K562 (cell line): ENCODE measurements at regions not wholly inside any gene's neighbourhood (a gene's known extent, or its start where the extent isn't known, plus 50 kb on each side); places are given as distances from the start of the nearest gene placed in this dataset.

ENCODE experiments used
- ATAC-seq: fragments of 200-7000 bp; cut with Tn5 transposase; 3 replicates; pipeline ENCODE4 v1.9.1; 2020; ENCODE audit warnings: moderate library complexity
- BruUV-seq: library from RNA; stranded (reverse); fragments of 400-500 nt; replicated peaks from 2 replicates; lab custom pipeline; 2021; lab: Mats Ljungman, UMichigan
- CTCF ChIA-PET: fragments of 300-600 bp; formaldehyde crosslinking; extraction: SDS; loops from one replicate; lab custom pipeline; 2021; ENCODE audit warnings: low intra/inter-chr PET ratio; lab: Yijun Ruan, JAX
- POLR2A ChIA-PET: fragments of 300-600, 350-650 bp; sonication (Branson Sonifier 250); formaldehyde crosslinking; extraction: SDS; loops from one replicate; lab custom pipeline; 2021; ENCODE audit warnings: antibody characterized with exemption, inconsistent platforms; lab: Yijun Ruan, JAX
- DNase-seq, 4 experiments: peaks; one replicate each; pipeline versions ENCODE4 v3.0.0 to v3.0.0-alpha.2; 2011 to 2018; ENCODE audit warnings: low spot score in 3 of 4, mixed read lengths in 3 of 4; ENCODE audit errors: extremely low read depth in 1 of 4
- FAIRE-seq: peaks from 2 replicates; lab custom pipeline; 2011; peaks lifted over from hg19 to GRCh38; lab: Jason Lieb, UNC
- H2AFZ ChIP-seq: 2 replicates; pipeline ENCODE4 v1.6.0; 2011; ENCODE audit warnings: low read depth, low read length, control low read depth, inconsistent platforms
- H3K27ac ChIP-seq: fragments of 200-600 bp; 3 replicates; pipeline ENCODE4 v1.8.0; 2011; ENCODE audit warnings: low read depth, mild to moderate bottlenecking, control low read depth, inconsistent platforms, low read length, moderate library complexity, mixed read lengths; ENCODE audit errors: extremely low read depth
- H3K27me3 ChIP-seq, 2 experiments: fragments of 300-600 bp in 1 of 2; 2 replicates in 1 of 2; 3 replicates in 1 of 2; pipeline versions ENCODE4 v1.6.0 to v1.8.0; 2011; ENCODE audit warnings: inconsistent platforms in 2 of 2, low read length in 2 of 2, mild to moderate bottlenecking in 1 of 2, mixed read lengths in 1 of 2, moderate library complexity in 1 of 2; ENCODE audit not compliant: control insufficient read depth in 2 of 2, insufficient read depth in 2 of 2
- H3K36me3 ChIP-seq: fragments of 300-600 bp; 3 replicates; pipeline ENCODE4 v1.8.0; 2011; ENCODE audit warnings: mild to moderate bottlenecking, low read length, inconsistent platforms; ENCODE audit not compliant: control insufficient read depth, insufficient read depth
- H3K4me1 ChIP-seq, 2 experiments: fragments of 200-600 bp in 1 of 2; replicated peaks in 1 of 2; 2 replicates in 1 of 2; 3 replicates in 1 of 2; pipeline versions ENCODE4 v1.5.1 to v1.8.0; 2011; ENCODE audit warnings: inconsistent platforms in 2 of 2, low read length in 2 of 2, mild to moderate bottlenecking in 1 of 2, mixed read lengths in 1 of 2, moderate library complexity in 1 of 2; ENCODE audit not compliant: control insufficient read depth in 2 of 2, insufficient read depth in 2 of 2
- H3K4me2 ChIP-seq: 2 replicates; pipeline ENCODE4 v1.6.1; 2011; ENCODE audit warnings: low read length, control low read depth, inconsistent platforms, mixed read lengths; ENCODE audit not compliant: insufficient read depth
- H3K4me3 ChIP-seq: fragments of 200-600 bp; sonication (generic), shearing (Covaris generic); 2 replicates; pipeline ENCODE4 v1.5.1; 2016; ENCODE audit warnings: control low read depth, inconsistent platforms
- H3K79me2 ChIP-seq: fragments of 200-600 bp; 3 replicates; pipeline ENCODE4 v1.8.0; 2011; ENCODE audit warnings: low read length, inconsistent platforms; ENCODE audit not compliant: control insufficient read depth, insufficient read depth
- H3K9ac ChIP-seq, 2 experiments: 2 replicates each; pipeline versions ENCODE4 v1.6.0 to v1.6.1; 2011; ENCODE audit warnings: low read depth in 2 of 2, low read length in 2 of 2, control low read depth in 1 of 2, inconsistent platforms in 1 of 2, mild to moderate bottlenecking in 1 of 2, mixed read lengths in 1 of 2; ENCODE audit not compliant: insufficient read depth in 1 of 2
- H3K9me1 ChIP-seq: one replicate; pipeline ENCODE4 v1.6.0; 2011; ENCODE audit warnings: inconsistent platforms, mild to moderate bottlenecking, low read length, moderate library complexity; ENCODE audit not compliant: control insufficient read depth, insufficient read depth
- H3K9me3 ChIP-seq: replicated peaks from 2 replicates; pipeline ENCODE4 v1.5.1; 2011; ENCODE audit warnings: low read depth, low read length, inconsistent platforms; ENCODE audit not compliant: control insufficient read depth, insufficient read depth
- H4K20me1 ChIP-seq: replicated peaks from 2 replicates; pipeline ENCODE4 v1.6.1; 2011; ENCODE audit warnings: low read length, inconsistent platforms, mixed read lengths; ENCODE audit not compliant: control insufficient read depth, insufficient read depth
- ARID3B ChIP-seq: fragments of 250-450 bp; sonication (Bioruptor Pico); IDR thresholded peaks from 2 replicates; pipeline ENCODE4 v1.4.0; 2020; ENCODE audit warnings: borderline replicate concordance
- BRF1 ChIP-seq: IDR thresholded peaks from 3 replicates; pipeline ENCODE4 v1.6.1; 2011; ENCODE audit warnings: borderline replicate concordance, mild to moderate bottlenecking; ENCODE audit not compliant: insufficient read length; ENCODE audit errors: extremely low read depth
- CC2D1A ChIP-seq: fragments of 450-650 bp; IDR thresholded peaks from 2 replicates; pipeline ENCODE4 v1.6.1; 2017; ENCODE audit warnings: mild to moderate bottlenecking
- CSDE1 ChIP-seq, 2 experiments: fragments of 450-650 bp; IDR thresholded peaks; 2 replicates each; pipeline ENCODE4 v1.6.1; 2016; ENCODE audit warnings: mild to moderate bottlenecking in 1 of 2
- E2F1 ChIP-seq: sonication (generic); formaldehyde crosslinking; IDR thresholded peaks from 2 replicates; pipeline ENCODE4 v1.8.1; 2023; ENCODE audit warnings: mild to moderate bottlenecking, missing genetic modification reagents, moderate library complexity
- GATAD2B ChIP-seq: fragments of 450-650 bp; IDR thresholded peaks from 2 replicates; pipeline ENCODE4 v1.6.1; 2017; ENCODE audit warnings: mild to moderate bottlenecking, borderline replicate concordance
- HIVEP1 ChIP-seq: fragments of 250-450 bp; sonication (Bioruptor Pico); IDR thresholded peaks from 2 replicates; pipeline ENCODE4 v1.4.0; 2020; ENCODE audit warnings: mild to moderate bottlenecking
- KDM1A ChIP-seq, 2 experiments: fragments of 450-650 bp; IDR thresholded peaks; 2 replicates each; pipeline ENCODE4 v1.6.1; 2016; ENCODE audit warnings: mild to moderate bottlenecking in 2 of 2
- MECOM ChIP-seq: fragments of 250-450 bp; sonication (Bioruptor Pico); IDR thresholded peaks from 2 replicates; pipeline ENCODE4 v1.8.0; 2022; ENCODE audit warnings: inconsistent platforms
- MEF2A ChIP-seq: IDR thresholded peaks from 2 replicates; pipeline ENCODE4 v1.6.1; 2011; ENCODE audit warnings: low read depth, mild to moderate bottlenecking, low read length, moderate library complexity; ENCODE audit not compliant: control insufficient read depth
- MEIS2 ChIP-seq: fragments of 450-650 bp; IDR thresholded peaks from 2 replicates; pipeline ENCODE4 v1.6.1; 2014; ENCODE audit warnings: mild to moderate bottlenecking; ENCODE audit not compliant: partially characterized antibody
- NR2C1 ChIP-seq, 2 experiments: fragments of 450-650 bp; IDR thresholded peaks; 2 replicates each; pipeline ENCODE4 v1.6.1; 2017; ENCODE audit warnings: mild to moderate bottlenecking in 2 of 2, antibody characterized with exemption in 1 of 2, inconsistent platforms in 1 of 2, missing compliant biosample characterization in 1 of 2, missing genetic modification characterization in 1 of 2
- RAD21 ChIP-seq, 2 experiments: fragments of 250-450 bp in 1 of 2; fragments of 450-650 bp in 1 of 2; sonication (Bioruptor Pico) in 1 of 2; formaldehyde crosslinking in 1 of 2; IDR thresholded peaks in 1 of 2; conservative IDR thresholded peaks in 1 of 2; 2 replicates each; pipeline versions ENCODE4 v1.4.0 to v1.8.0; 2020 to 2022; ENCODE audit warnings: mild to moderate bottlenecking in 2 of 2, moderate library complexity in 1 of 2
- RB1 ChIP-seq: fragments of 450-650 bp; IDR thresholded peaks from 2 replicates; pipeline ENCODE4 v1.6.1; 2017; ENCODE audit warnings: low read depth, mild to moderate bottlenecking
- RFX1 ChIP-seq: fragments of 450-650 bp; IDR thresholded peaks from 2 replicates; pipeline ENCODE4 v1.6.1; 2016; ENCODE audit warnings: mild to moderate bottlenecking, moderate library complexity
- RNF2 ChIP-seq: sonication (generic); IDR thresholded peaks from 2 replicates; pipeline ENCODE4 v1.6.1; 2016
- SRSF3 ChIP-seq: fragments of 200-400 bp; formaldehyde crosslinking; IDR thresholded peaks from 2 replicates; pipeline ENCODE4 v1.6.1; 2016; ENCODE audit warnings: mild to moderate bottlenecking, low read length, moderate library complexity; ENCODE audit not compliant: insufficient read depth
- ZBED1 ChIP-seq: IDR thresholded peaks from 2 replicates; pipeline ENCODE4 v1.6.1; 2014
- ZNF253 ChIP-seq: fragments of 250-450 bp; sonication (Bioruptor Pico); conservative IDR thresholded peaks from 2 replicates; pipeline ENCODE4 v1.6.1; 2021; ENCODE audit warnings: mild to moderate bottlenecking
- ZNF699 ChIP-seq: fragments of 250-450 bp; sonication (Bioruptor Pico); IDR thresholded peaks from 2 replicates; pipeline ENCODE4 v1.8.0; 2021; ENCODE audit warnings: mild to moderate bottlenecking, moderate library complexity; ENCODE audit not compliant: insufficient replicate concordance
- ZNF707 ChIP-seq: fragments of 250-450 bp; sonication (Bioruptor Pico); conservative IDR thresholded peaks from 2 replicates; pipeline ENCODE4 v1.8.0; 2022; ENCODE audit warnings: inconsistent platforms, mild to moderate bottlenecking, moderate library complexity
- ZNF77 ChIP-seq: fragments of 250-450 bp; sonication (Bioruptor Pico); IDR thresholded peaks from 2 replicates; pipeline ENCODE4 v1.5.0; 2020
- WGBS: fragments of 100-300 bp; shearing (Covaris generic); methylation state at CpG from one replicate; pipeline ENCODE4 v1.1.6; 2016; ENCODE audit warnings: low coverage, mixed read lengths; ENCODE audit not compliant: insufficient coverage; ENCODE audit errors: missing lambda C conversion rate; 5-methylcytosine and 5-hydroxymethylcytosine counted together
- in situ Hi-C: fragments of 300-500 bp; cut with MboI; formaldehyde crosslinking; loops from 4 replicates; pipeline ENCODE4 v1.15.0; 2018; ENCODE audit warnings: inconsistent platforms, mixed read lengths
- intact Hi-C: fragments of 100-400 bp; cut with micrococcal nuclease; formaldehyde crosslinking; loops from 2 replicates; pipeline ENCODE4 v1.14.2; 2022

GRCh38 chr22:22137891-22138290 is 106.7 kb upstream of the VPREB1 start:
- no peak overlapping the region for H2AFZ ChIP-seq
- no peak overlapping the region for H3K9ac ChIP-seq
- no peaks in the 10 kb centered on the region for H3K36me3 ChIP-seq
- CTCF ChIA-PET, result no interaction called here
- intact Hi-C loops, result no loop called here
- ATAC-seq (no peak), FAIRE-seq (no peak), DNase-seq (no peak)
- H3K4me3 ChIP-seq, result no peak overlapping the region
- H3K9me3 ChIP-seq, result no peaks in the 10 kb centered on the region
- in situ Hi-C loops, result no loop called here
- WGBS, result 3% methylated on average over 2 of the region's 2 CpGs
- no peaks in the 10 kb centered on the region for H3K9me1 ChIP-seq
- no peaks in the 10 kb centered on the region for H3K79me2 ChIP-seq
- H3K4me1 ChIP-seq, result peaks cover 0 to 11% of the 10 kb centered on the region in 2 experiments; a peak in 2 of 5 replicates
- BruUV-seq, result no TSS peak
- H4K20me1 ChIP-seq, result no peaks in the 10 kb centered on the region
- H3K4me2 ChIP-seq, result no peak overlapping the region
- peaks cover 0 to 23% of the 10 kb centered on the region in 2 experiments; a peak in 3 of 5 replicates for H3K27me3 ChIP-seq
- POLR2A ChIA-PET, result interaction anchor here (0.6 to 8.6 kb wide), 15 partner anchors 7 to 248 kb away, joined by 3 to 81 read pairs (median 5); no protein-coding TSS in a partner anchor
- no peak overlapping the region for H3K27ac ChIP-seq
- TF ChIP-seq MEF2A, result no peak
- TF ChIP-seq E2F1, result no peak
- TF ChIP-seq NR2C1 (IDR thresholded peaks at IDR 0.05), result no peak
- TF ChIP-seq NR2C1 (tag; IDR thresholded peaks at IDR 0.05), result no peak
- TF ChIP-seq ZNF253 (CRISPR knock-in tag), result no peak
- TF ChIP-seq GATAD2B, result 0 out of 2 replicates have a peak, but pooled peaks have one; percentile 11
- no peak for TF ChIP-seq ARID3B (CRISPR knock-in tag)
- TF ChIP-seq ZNF707 (CRISPR knock-in tag), result no peak
- TF ChIP-seq RB1, result no peak
- 0 out of 2 replicates have a peak, but pooled peaks have one; percentile 62 for TF ChIP-seq MECOM (CRISPR knock-in tag)
- TF ChIP-seq ZNF699 (CRISPR knock-in tag), result peak; percentile 13
- TF ChIP-seq ZNF77 (CRISPR knock-in tag), result 0 out of 2 replicates have a peak, but pooled peaks have one; percentile 55
- no peak for TF ChIP-seq ZBED1
- no peak for TF ChIP-seq RAD21 (CRISPR knock-in tag; conservative IDR thresholded peaks at IDR 0.05 in 1 of 2, IDR thresholded peaks at IDR 0.05 in 1 of 2)
- TF ChIP-seq KDM1A (IDR thresholded peaks at IDR 0.05), result no peak
- no peak for TF ChIP-seq MEIS2
- no peak for TF ChIP-seq HIVEP1
- TF ChIP-seq BRF1, result no peak
- no peak for TF ChIP-seq RNF2
- TF ChIP-seq RFX1, result no peak
- no peak for TF ChIP-seq CC2D1A
- TF ChIP-seq SRSF3, result no peak
- TF ChIP-seq CSDE1 (IDR thresholded peaks at IDR 0.05), result no peak
